ENCODE measurements at regions not wholly inside any gene's neighbourhood (a gene's known extent, or its start where the extent isn't known, plus 50 kb on each side); places are given as distances from the start of the nearest gene placed in this dataset.

GRCh38 chr5:136720674-136721073, 355.3 kb upstream of the TRPC7 start:
- TF ChIP-seq POLR2A (IDR thresholded peaks at IDR 0.05) (no peak), CTCF (IDR thresholded peaks at IDR 0.05) (no peak)

Data from lower leg skin (tissue), 3 donors.